ENCODE measurements at regions not wholly inside any gene's neighbourhood (a gene's known extent, or its start where the extent isn't known, plus 50 kb on each side); places are given as distances from the start of the nearest gene placed in this dataset.
"Not testable (repeated sequence)": the region's sequence is repeated elsewhere in the genome, so short reads cannot be mapped to it uniquely, and the experiment has no call there.

- peaks cover 6% of the 10 kb centered on the region for H3K9me3 Mint-ChIP-seq (ENCODE audit: unreplicated experiment)
- no peak for FAIRE-seq
- TF ChIP-seq EZH2 (IDR thresholded peaks at IDR 0.05; ENCODE audit: insufficient read depth, low read length) (no peak), CTCF (IDR thresholded peaks at IDR 0.05; ENCODE audit: insufficient read depth, low read depth, low read length) (no peak)
- no peaks in the 10 kb centered on the region for H3K36me3 Mint-ChIP-seq (ENCODE audit: low read depth, unreplicated experiment)
- no peaks in the 10 kb centered on the region for H3K27me3 Mint-ChIP-seq (ENCODE audit: low read depth, unreplicated experiment)
- no peak for DNase-seq (ENCODE audit: low read depth)
- Histone ChIP-seq H3K9ac (ENCODE audit: low read length) (no peak overlapping the region), H3K79me2 (ENCODE audit: insufficient read depth, low read length) (no peaks in the 10 kb centered on the region), H4K20me1 (ENCODE audit: insufficient read depth, low read length) (no peaks in the 10 kb centered on the region), H3K36me3 (ENCODE audit: insufficient read depth, low read length) (no peaks in the 10 kb centered on the region), H3K4me3 (ENCODE audit: insufficient read depth, low read depth, low read length) (no peak overlapping the region), H3K27ac (ENCODE audit: low read depth, low read length) (no peak overlapping the region), H3K4me2 (ENCODE audit: low read length) (no peak overlapping the region), H2AFZ (ENCODE audit: low read depth, low read length) (no peak overlapping the region), H3K4me1 (ENCODE audit: insufficient read depth, low read length) (no peaks in the 10 kb centered on the region), H3K9me3 (ENCODE audit: insufficient read depth, low read depth, low read length) (no peaks in the 10 kb centered on the region), H3K27me3 (ENCODE audit: insufficient read depth, low read length) (no peaks in the 10 kb centered on the region)
- no peak overlapping the region for H3K27ac Mint-ChIP-seq (ENCODE audit: unreplicated experiment)
- H3K4me3 Mint-ChIP-seq (ENCODE audit: unreplicated experiment): no peak overlapping the region
- no peaks in the 10 kb centered on the region for H3K4me1 Mint-ChIP-seq (ENCODE audit: low read depth, unreplicated experiment)
Measured at GRCh38 chr1:30562559-30562958, 160.8 kb downstream of the MATN1 start.

GRCh38 chr1:30551603-30552002 lies 171.8 kb downstream of the MATN1 start:
- H3K27me3 ChIP-seq (ENCODE audit: insufficient read depth, low read length): no peaks in the 10 kb centered on the region
- Mint-ChIP-seq H3K27me3 (ENCODE audit: low read depth, unreplicated experiment) (peaks cover 31% of the 10 kb centered on the region), H3K4me1 (ENCODE audit: low read depth, unreplicated experiment) (no peaks in the 10 kb centered on the region), H3K4me3 (ENCODE audit: unreplicated experiment) (no peak overlapping the region), H3K36me3 (ENCODE audit: low read depth, unreplicated experiment) (no peaks in the 10 kb centered on the region), H3K27ac (ENCODE audit: unreplicated experiment) (no peak overlapping the region), H3K9me3 (ENCODE audit: unreplicated experiment) (peaks cover 5% of the 10 kb centered on the region)
- no peak overlapping the region for H3K27ac ChIP-seq (ENCODE audit: low read depth, low read length)
- no peak overlapping the region for H3K9ac ChIP-seq (ENCODE audit: low read length)
- H3K4me3 ChIP-seq (ENCODE audit: insufficient read depth, low read depth, low read length): no peak overlapping the region
- H3K9me3 ChIP-seq (ENCODE audit: insufficient read depth, low read depth, low read length): no peaks in the 10 kb centered on the region
- no peak for FAIRE-seq
- H3K4me2 ChIP-seq (ENCODE audit: low read length): no peak overlapping the region
- H2AFZ ChIP-seq (ENCODE audit: low read depth, low read length): no peak overlapping the region
- TF ChIP-seq CTCF (IDR thresholded peaks at IDR 0.05; ENCODE audit: insufficient read depth, low read depth, low read length) (no peak), EZH2 (IDR thresholded peaks at IDR 0.05; ENCODE audit: insufficient read depth, low read length) (no peak)
- no peaks in the 10 kb centered on the region for H3K4me1 ChIP-seq (ENCODE audit: insufficient read depth, low read length)
- no peaks in the 10 kb centered on the region for H3K79me2 ChIP-seq (ENCODE audit: insufficient read depth, low read length)
- DNase-seq (ENCODE audit: low read depth): no peak
- no peaks in the 10 kb centered on the region for H4K20me1 ChIP-seq (ENCODE audit: insufficient read depth, low read length)
- no peaks in the 10 kb centered on the region for H3K36me3 ChIP-seq (ENCODE audit: insufficient read depth, low read length)

- H3K4me3 Mint-ChIP-seq (ENCODE audit: unreplicated experiment): no peak overlapping the region
- H3K27me3 Mint-ChIP-seq (ENCODE audit: low read depth, unreplicated experiment): peaks cover 30% of the 10 kb centered on the region
- Histone ChIP-seq H4K20me1 (ENCODE audit: insufficient read depth, low read length) (no peaks in the 10 kb centered on the region), H3K36me3 (ENCODE audit: insufficient read depth, low read length) (no peaks in the 10 kb centered on the region), H3K4me1 (ENCODE audit: insufficient read depth, low read length) (no peaks in the 10 kb centered on the region), H3K27ac (ENCODE audit: low read depth, low read length) (no peak overlapping the region), H2AFZ (ENCODE audit: low read depth, low read length) (no peak overlapping the region), H3K4me3 (ENCODE audit: insufficient read depth, low read depth, low read length) (no peak overlapping the region), H3K79me2 (ENCODE audit: insufficient read depth, low read length) (no peaks in the 10 kb centered on the region), H3K4me2 (ENCODE audit: low read length) (no peak overlapping the region), H3K27me3 (ENCODE audit: insufficient read depth, low read length) (no peaks in the 10 kb centered on the region), H3K9ac (ENCODE audit: low read length) (no peak overlapping the region), H3K9me3 (ENCODE audit: insufficient read depth, low read depth, low read length) (no peaks in the 10 kb centered on the region)
- H3K9me3 Mint-ChIP-seq (ENCODE audit: unreplicated experiment): peaks cover 2% of the 10 kb centered on the region
- FAIRE-seq (no peak), DNase-seq (ENCODE audit: low read depth) (no peak)
- H3K4me1 Mint-ChIP-seq (ENCODE audit: low read depth, unreplicated experiment): no peaks in the 10 kb centered on the region
- no peak overlapping the region for H3K27ac Mint-ChIP-seq (ENCODE audit: unreplicated experiment)
- H3K36me3 Mint-ChIP-seq (ENCODE audit: low read depth, unreplicated experiment): no peaks in the 10 kb centered on the region
- TF ChIP-seq EZH2 (IDR thresholded peaks at IDR 0.05; ENCODE audit: insufficient read depth, low read length) (no peak), CTCF (IDR thresholded peaks at IDR 0.05; ENCODE audit: insufficient read depth, low read depth, low read length) (no peak)
Measured at GRCh38 chr1:30550365-30551220, 172.8 kb downstream of the MATN1 start.

- H3K27me3 Mint-ChIP-seq (ENCODE audit: low read depth, unreplicated experiment): peaks cover 23% of the 10 kb centered on the region
Measured at GRCh38 chr1:30549872-30550271, 173.5 kb downstream of the MATN1 start.

More at GRCh38 chr1:30549872-30550271, 173.5 kb downstream of the MATN1 start:
- not testable (repeated sequence) for H3K27me3 ChIP-seq (ENCODE audit: insufficient read depth, low read length); H2AFZ ChIP-seq (ENCODE audit: low read depth, low read length); FAIRE-seq; H3K36me3 ChIP-seq (ENCODE audit: insufficient read depth, low read length); H3K36me3 Mint-ChIP-seq (ENCODE audit: low read depth, unreplicated experiment); H3K4me3 ChIP-seq (ENCODE audit: insufficient read depth, low read depth, low read length); H3K27ac ChIP-seq (ENCODE audit: low read depth, low read length); H3K79me2 ChIP-seq (ENCODE audit: insufficient read depth, low read length); H3K9ac ChIP-seq (ENCODE audit: low read length); H3K9me3 Mint-ChIP-seq (ENCODE audit: unreplicated experiment); H3K4me3 Mint-ChIP-seq (ENCODE audit: unreplicated experiment); H3K27ac Mint-ChIP-seq (ENCODE audit: unreplicated experiment); DNase-seq (ENCODE audit: low read depth); H3K4me1 Mint-ChIP-seq (ENCODE audit: low read depth, unreplicated experiment); H4K20me1 ChIP-seq (ENCODE audit: insufficient read depth, low read length); H3K4me2 ChIP-seq (ENCODE audit: low read length); H3K9me3 ChIP-seq (ENCODE audit: insufficient read depth, low read depth, low read length); H3K4me1 ChIP-seq (ENCODE audit: insufficient read depth, low read length)
